LNCAP (cell line): ENCODE measurements at regions not wholly inside any gene's neighbourhood (a gene's known extent, or its start where the extent isn't known, plus 50 kb on each side); places are given as distances from the start of the nearest gene placed in this dataset.

Experiments used
- CTCF ChIP-seq: fragments of 450-650 bp; IDR thresholded peaks from 2 replicates; pipeline ENCODE4 v1.5.1; 2017; ENCODE audit warnings: mild to moderate bottlenecking

GRCh38 chr14:44081146-44081545 lies 425.9 kb downstream of the FSCB start:
- no peak for TF ChIP-seq CTCF

- TF ChIP-seq CTCF, result no peak
These were observed 437.0 kb downstream of the FSCB start for GRCh38 chr14:44070046-44070445.

- no peak for TF ChIP-seq CTCF
These were observed 453.7 kb downstream of the FSCB start for GRCh38 chr14:44053422-44053821.

GRCh38 chr14:44041700-44042099 lies 465.4 kb downstream of the FSCB start:
- TF ChIP-seq CTCF, result no peak

- no peak for TF ChIP-seq CTCF
These were observed 466.5 kb downstream of the FSCB start for GRCh38 chr14:44040561-44040960.

- TF ChIP-seq CTCF, result no peak
These were observed 470.8 kb downstream of the FSCB start for GRCh38 chr14:44036248-44036647.

- no peak for TF ChIP-seq CTCF
These were observed 471.4 kb downstream of the FSCB start for GRCh38 chr14:44035707-44036106.

- TF ChIP-seq CTCF, result no peak
These were observed 476.2 kb downstream of the FSCB start for GRCh38 chr14:44030831-44031383.
